Heart right ventricle (tissue), 16 donors: ENCODE measurements at regions not wholly inside any gene's neighbourhood (a gene's known extent, or its start where the extent isn't known, plus 50 kb on each side); places are given as distances from the start of the nearest gene placed in this dataset.

Source experiments
- ATAC-seq, 8 donors: fragments of 200-7000 bp; cut with Tn5 transposase; one replicate each; pipeline ENCODE4 v1.9.1; 2020; ENCODE audit warnings: mild to moderate bottlenecking in 8 of 8, moderate library complexity in 8 of 8, moderate number of reproducible peaks in 1 of 8
- DNase-seq, 2 donors: peaks; one replicate each; pipeline ENCODE4 v3.0.0-alpha.2; 2020
- H3K27ac ChIP-seq, 10 donors: fragments of 200-600 bp; sonication (generic) in 2 of 10; one replicate each; pipeline versions ENCODE4 v1.5.0 to v1.8.0; 2020 to 2022; ENCODE audit warnings: mild to moderate bottlenecking in 3 of 10
- H3K27me3 ChIP-seq, 7 donors: fragments of 200-600 bp; one replicate each; pipeline ENCODE4 v1.8.0; 2021 to 2022; ENCODE audit warnings: mild to moderate bottlenecking in 2 of 7
- H3K36me3 ChIP-seq, 9 donors: fragments of 200-600 bp; sonication (generic) in 1 of 9; one replicate each; pipeline versions ENCODE4 v1.5.0 to v1.8.0; 2020 to 2022; ENCODE audit warnings: mild to moderate bottlenecking in 2 of 9
- H3K4me1 ChIP-seq, 9 donors: fragments of 200-600 bp; sonication (generic) in 1 of 9; one replicate each; pipeline versions ENCODE4 v1.5.0 to v1.8.0; 2020 to 2022; ENCODE audit warnings: mild to moderate bottlenecking in 4 of 9
- H3K4me3 ChIP-seq, 10 donors: fragments of 200-600 bp; sonication (generic) in 2 of 10; one replicate each; pipeline versions ENCODE4 v1.5.0 to v1.8.0; 2020 to 2022; ENCODE audit warnings: mild to moderate bottlenecking in 7 of 10, moderate library complexity in 2 of 10
- H3K9me3 ChIP-seq, 11 donors: fragments of 200-600 bp in 10 of 11; sonication (generic) in 2 of 11; one replicate each; pipeline versions ENCODE4 v1.5.0 to v1.8.0; 2013 to 2022; ENCODE audit warnings: mild to moderate bottlenecking in 2 of 11, control low read depth in 1 of 11, moderate library complexity in 1 of 11
- CTCF ChIP-seq, 9 donors: fragments of 200-600 bp; sonication (generic) in 2 of 9; IDR thresholded peaks; one replicate each; pipeline versions ENCODE4 v1.5.0 to v1.8.0; 2021 to 2022; ENCODE audit warnings: antibody characterized with exemption in 9 of 9, mild to moderate bottlenecking in 5 of 9, moderate library complexity in 1 of 9
- WGBS, 2 donors: extraction: QIAGEN DNeasy Blood & Tissue Kit; methylation state at CpG; one replicate each; pipeline ENCODE4 v1.1.7; 2013; ENCODE audit warnings: inconsistent platforms in 1 of 2; 5-methylcytosine and 5-hydroxymethylcytosine counted together
- intact Hi-C, 10 donors: fragments of 100-400 bp; cut with DNase I; formaldehyde crosslinking; loops; one replicate each; pipeline versions ENCODE4 v1.11.1 to v1.14.2; 2022
- donor health status: Arrhythmogenic right ventricular cardiomyopathy.
- donor health status: ischemic (EF 13 %, LVEDD 7.1; RV severe dilation, severe dysfunction).
- donor health status: healthy with polysubstance abuse.
- donor health status: DM: no; HTN: yes; CAD: no.
- donor health status: DM: no; HTN: no; CAD: no.
- donor health status: ischemic (EF 25% LVEDD 6.9; RV normal size, moderate dysfunction).
- donor health status: ischemic (EF 25% LVEDD 5.7; RV mildly dilated, moderate dysfunction).
- donor health status: healthy.
- donor health status: DM: yes; HTN: yes; CAD: no.
- donor health status: Ischemic cardiomyopathy.
- donor health status: ischemic (EF 35%, LVEDD 5.7; RV mildly dilated, moderate dysfunction).
- donor health status: nonischemic (EF 11% LVEDD 7.7; RV severe dilation, severe dysfunction).
- donor health status: DM: yes; HTN: yes; CAD: no.
- donor health status: PGD.
- donor health status: ischemic (EF 29% LVEDD 5.4; RV normal size, mild dysfunction).
- donor health status: nonischemic (EF 23%, LVEDD 6.1; RV moderate dilation, normal function).

DNA sequence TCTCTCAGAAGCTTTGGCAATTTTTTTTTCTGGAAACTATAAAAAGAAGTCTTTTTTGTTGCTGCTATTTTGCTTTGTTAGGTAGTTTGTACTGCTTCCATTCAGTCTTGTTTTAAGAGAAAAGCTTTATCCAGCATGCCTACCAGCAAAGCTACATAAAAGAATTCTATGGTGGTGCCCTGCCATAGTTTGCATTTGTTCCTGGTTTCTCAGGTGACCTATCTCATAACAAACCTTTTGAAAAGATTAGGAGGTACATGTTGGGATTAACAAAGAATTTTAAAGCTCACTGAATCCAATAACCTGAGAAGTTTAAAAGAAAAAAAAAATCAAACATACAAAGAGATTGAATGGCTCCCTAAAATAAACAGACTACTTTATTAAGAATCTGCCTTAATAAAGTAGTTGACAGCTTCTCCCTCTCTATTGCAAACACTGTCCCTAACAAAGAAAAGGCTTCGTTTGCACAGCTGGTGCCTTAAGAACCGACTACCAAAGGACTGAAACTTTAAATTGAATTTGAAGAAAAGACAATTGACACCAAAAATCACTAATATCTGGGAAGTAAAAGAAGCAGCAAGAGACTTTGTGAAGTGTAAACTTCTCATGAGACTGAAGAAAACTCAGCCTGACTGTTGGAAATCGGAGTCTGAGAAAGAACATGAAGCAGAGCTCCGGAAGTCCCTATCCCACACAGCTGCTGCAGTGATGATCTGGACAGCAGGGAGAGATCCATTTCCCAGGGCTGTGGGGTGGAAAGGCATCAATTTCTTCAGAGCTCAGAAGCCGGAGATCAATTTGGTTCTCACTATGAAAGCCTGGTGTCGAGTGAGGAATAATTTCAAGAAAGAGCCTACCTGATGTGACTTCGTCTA lies 102.7 kb upstream of the PLEKHA5 start:
- peak overlapping the region in 5 of 10 donors; percentile 15 to 78 (median 52) for H3K27ac ChIP-seq
- H3K4me1 ChIP-seq: no peaks in the 10 kb centered on the region
- no peaks in the 10 kb centered on the region for H3K36me3 ChIP-seq
- peak in 4 of 8 donors; percentile 37 to 63 (median 38) for ATAC-seq
- DNase-seq: no peak
- no peak for TF ChIP-seq CTCF (IDR thresholded peaks at IDR 0.05)
- H3K4me3 ChIP-seq: no peak overlapping the region
- WGBS, 2 donors: 65 to 66% methylated on average over 7 of the region's 7 CpGs
- no peaks in the 10 kb centered on the region for H3K27me3 ChIP-seq
- intact Hi-C loops: no loop called here
- H3K9me3 ChIP-seq: peaks cover 0 to 5% (median 0%) of the 10 kb centered on the region in 11 donors

- Histone ChIP-seq H3K36me3 (no peaks in the 10 kb centered on the region), H3K27ac (no peak overlapping the region), H3K9me3 (peaks cover 0 to 17% (median 0%) of the 10 kb centered on the region in 11 donors), H3K4me3 (no peak overlapping the region), H3K4me1 (peaks cover 0 to 5% (median 0%) of the 10 kb centered on the region in 9 donors), H3K27me3 (no peaks in the 10 kb centered on the region)
- DNase-seq: no peak
- no peak for ATAC-seq
- 72 to 77% methylated on average over 4 of the region's 4 CpGs for WGBS, 2 donors
- intact Hi-C loops: loop anchor here in 3 of 10 donors (10.0 kb wide), 3 partner anchors 145 to 275 kb away; no protein-coding TSS in a partner anchor
- TF ChIP-seq CTCF (IDR thresholded peaks at IDR 0.05): no peak
Observed at GRCh38 chr12:19030180-19030579, 99.4 kb upstream of the PLEKHA5 start.

DNA sequence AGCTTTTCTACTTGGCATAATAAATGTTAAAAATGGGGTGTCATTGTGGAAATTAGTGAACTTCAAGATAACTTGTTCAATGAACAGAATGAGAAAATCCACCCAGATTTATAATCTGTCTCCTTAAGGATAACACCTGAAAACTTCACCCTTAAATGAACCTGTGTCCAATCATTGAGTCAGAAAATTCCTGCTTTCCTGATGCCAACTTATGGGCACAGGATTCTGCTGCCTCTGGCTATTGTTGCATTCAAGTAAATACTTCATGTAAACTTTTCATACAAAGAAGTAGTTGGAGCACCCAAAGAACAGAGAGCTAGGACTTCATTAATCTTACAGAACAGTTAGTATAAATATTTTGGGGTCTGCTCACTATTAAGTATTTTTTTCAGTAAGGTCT lies 98.9 kb upstream of the PLEKHA5 start:
- Histone ChIP-seq H3K9me3 (peaks cover 0 to 17% (median 0%) of the 10 kb centered on the region in 11 donors), H3K36me3 (no peaks in the 10 kb centered on the region), H3K27ac (no peak overlapping the region), H3K27me3 (no peaks in the 10 kb centered on the region), H3K4me1 (peaks cover 0 to 9% (median 0%) of the 10 kb centered on the region in 9 donors), H3K4me3 (no peak overlapping the region)
- intact Hi-C loops: loop anchor here in 3 of 10 donors (10.0 kb wide), 3 partner anchors 146 to 276 kb away; no protein-coding TSS in a partner anchor
- no peak for TF ChIP-seq CTCF (IDR thresholded peaks at IDR 0.05)
- DNase-seq (no peak), ATAC-seq (no peak)

DNA sequence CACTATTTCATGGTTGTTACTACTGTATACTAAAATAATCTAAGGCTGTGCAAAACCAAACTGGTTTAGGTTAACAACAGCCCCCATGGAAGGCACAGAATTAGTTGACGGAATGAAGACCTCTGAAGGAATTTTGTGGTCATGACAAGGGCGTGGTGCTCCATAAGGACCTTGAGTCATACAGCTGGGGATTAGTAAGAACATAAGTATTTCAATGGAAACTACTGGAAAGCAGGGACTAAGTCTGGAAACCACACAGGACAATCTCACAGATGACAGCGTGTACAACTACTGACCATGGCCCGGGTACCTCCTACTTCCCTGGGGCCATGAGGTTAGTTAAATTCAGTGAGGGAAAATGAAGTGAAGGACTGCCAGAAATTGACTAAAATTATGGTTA lies 98.5 kb upstream of the PLEKHA5 start:
- DNase-seq (no peak), ATAC-seq (peak in 5 of 8 donors; percentile 30 to 59 (median 50))
- H3K4me3 ChIP-seq: no peak overlapping the region
- intact Hi-C loops: loop anchor here in 3 of 10 donors (10.0 kb wide), 3 partner anchors 146 to 276 kb away; no protein-coding TSS in a partner anchor
- H3K4me1 ChIP-seq: peaks cover 0 to 14% (median 4%) of the 10 kb centered on the region in 9 donors
- peaks cover 0 to 17% (median 0%) of the 10 kb centered on the region in 11 donors for H3K9me3 ChIP-seq
- 64 to 75% methylated on average over 4 of the region's 4 CpGs for WGBS, 2 donors
- TF ChIP-seq CTCF (IDR thresholded peaks at IDR 0.05): no peak
- no peaks in the 10 kb centered on the region for H3K36me3 ChIP-seq
- no peaks in the 10 kb centered on the region for H3K27me3 ChIP-seq
- no peak overlapping the region for H3K27ac ChIP-seq
